Natural killer cell (primary cell): ENCODE measurements at regions not wholly inside any gene's neighbourhood (a gene's known extent, or its start where the extent isn't known, plus 50 kb on each side); places are given as distances from the start of the nearest gene placed in this dataset.

Source experiments
- ATAC-seq, 3 donors: fragments of 150-1000 bp in 2 of 3; fragments of 200-7000 bp in 1 of 3; cut with Tn5 transposase; 1 replicate in 1 of 3; 2 replicates in 2 of 3; pipeline ENCODE4 v1.10.0; 2021; ENCODE audit warnings: mild to moderate bottlenecking in 2 of 3, moderate library complexity in 2 of 3
- DNase-seq, 2 donors: peaks; one replicate each; pipeline versions ENCODE4 v3.0.0 to v3.0.0-alpha.2; 2013 to 2021; ENCODE audit warnings: mixed read lengths in 1 of 2
- H3K27ac ChIP-seq: one replicate; pipeline ENCODE4 v1.5.1; 2013; ENCODE audit warnings: mild to moderate bottlenecking, low read length
- H3K27me3 ChIP-seq: one replicate; pipeline ENCODE4 v1.6.1; 2013; ENCODE audit warnings: low read length; ENCODE audit not compliant: control insufficient read depth, insufficient read depth
- H3K36me3 ChIP-seq: one replicate; pipeline ENCODE4 v1.6.1; 2013; ENCODE audit warnings: low read length; ENCODE audit not compliant: control insufficient read depth, insufficient read depth
- H3K4me1 ChIP-seq: one replicate; pipeline ENCODE4 v1.6.1; 2013; ENCODE audit warnings: low read length; ENCODE audit not compliant: control insufficient read depth, insufficient read depth
- H3K4me3 ChIP-seq: one replicate; pipeline ENCODE4 v1.5.1; 2013; ENCODE audit warnings: low read length
- H3K9me3 ChIP-seq: one replicate; pipeline ENCODE4 v1.6.1; 2013; ENCODE audit warnings: low read length; ENCODE audit not compliant: control insufficient read depth, insufficient read depth
- H3K27ac Mint-ChIP-seq, 2 donors: one replicate each; pipeline ENCODE4 v1.8.0; 2022; ENCODE audit warnings: mild to moderate bottlenecking in 2 of 2, mixed read lengths in 2 of 2, moderate library complexity in 1 of 2
- H3K27me3 Mint-ChIP-seq, 2 donors: one replicate each; pipeline ENCODE4 v1.8.0; 2022; ENCODE audit warnings: low read depth in 2 of 2, mixed read lengths in 2 of 2
- H3K36me3 Mint-ChIP-seq: one replicate; pipeline ENCODE4 v1.8.0; 2022; ENCODE audit warnings: mixed read lengths
- H3K4me1 Mint-ChIP-seq, 2 donors: one replicate each; pipeline ENCODE4 v1.8.0; 2022; ENCODE audit warnings: mixed read lengths in 2 of 2
- H3K4me3 Mint-ChIP-seq: one replicate; pipeline ENCODE4 v1.8.0; 2022; ENCODE audit warnings: mild to moderate bottlenecking, moderate library complexity, mixed read lengths
- H3K9me3 Mint-ChIP-seq, 2 donors: one replicate each; pipeline ENCODE4 v1.8.0; 2022; ENCODE audit warnings: mixed read lengths in 2 of 2
- WGBS: methylation state at CpG from one replicate; pipeline ENCODE4 v1.1.7; 2013; ENCODE audit warnings: missing lambda C conversion rate; ENCODE audit not compliant: insufficient coverage; 5-methylcytosine and 5-hydroxymethylcytosine counted together
- intact Hi-C: fragments of 100-400 bp; cut with micrococcal nuclease; formaldehyde crosslinking; loops from one replicate; pipeline ENCODE4 v1.14.2; 2022
- TF ChIP-seq, protein P1 (sequence below): fragments of 200-600 bp; IDR thresholded peaks from one replicate; pipeline ENCODE4 v1.8.0; 2022; ENCODE audit warnings: antibody characterized with exemption

DNA sequence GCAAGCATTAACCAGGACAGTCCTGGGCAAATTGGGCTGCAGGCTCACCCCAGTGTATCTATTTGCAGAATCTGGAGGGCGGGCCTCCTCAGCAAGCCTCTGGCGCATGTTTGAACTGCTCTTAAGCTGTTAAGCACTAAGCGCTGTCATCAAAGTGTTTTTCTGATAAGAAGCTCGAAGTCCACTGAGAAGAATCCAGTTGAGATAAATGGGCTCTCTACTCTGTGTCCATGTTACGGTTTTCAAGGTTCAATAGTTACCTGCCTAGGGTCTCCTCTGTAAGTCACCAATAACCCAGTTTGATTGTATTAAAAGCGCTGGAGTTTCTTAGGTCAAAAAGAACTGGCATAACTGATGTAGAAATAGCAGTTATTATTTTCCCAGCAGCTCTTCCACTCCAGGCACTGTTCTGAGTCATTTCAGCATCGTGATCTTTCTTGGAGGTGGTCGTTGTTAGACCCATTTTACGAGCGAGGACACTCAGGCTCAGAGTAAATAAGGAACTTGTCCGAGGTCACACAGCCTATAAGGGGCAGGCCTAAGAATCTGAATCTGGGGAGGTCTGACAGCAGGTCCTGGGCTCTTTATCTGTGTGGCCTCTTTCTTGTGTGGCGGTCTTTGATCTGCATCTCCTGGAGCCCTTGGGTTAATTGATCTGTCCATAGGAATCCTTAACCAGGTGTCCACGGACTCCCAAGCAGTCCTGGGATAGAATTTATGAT is 207.4 kb upstream of the ZNF217 start:
- Mint-ChIP-seq H3K27ac (no peak overlapping the region), H3K27me3 (no peaks in the 10 kb centered on the region), H3K4me1 (peaks cover 0 to 6% of the 10 kb centered on the region in 2 donors), H3K4me3 (no peak overlapping the region), H3K36me3 (no peaks in the 10 kb centered on the region), H3K9me3 (no peaks in the 10 kb centered on the region)
- 85% methylated on average over 13 of the region's 13 CpGs for WGBS
- Histone ChIP-seq H3K4me1 (no peaks in the 10 kb centered on the region), H3K27me3 (no peaks in the 10 kb centered on the region), H3K36me3 (no peaks in the 10 kb centered on the region), H3K9me3 (no peaks in the 10 kb centered on the region), H3K27ac (no peak overlapping the region), H3K4me3 (no peak overlapping the region)
- DNase-seq (no peak), ATAC-seq (no peak)
- intact Hi-C loops, result no loop called here
- TF ChIP-seq, protein P1, sequence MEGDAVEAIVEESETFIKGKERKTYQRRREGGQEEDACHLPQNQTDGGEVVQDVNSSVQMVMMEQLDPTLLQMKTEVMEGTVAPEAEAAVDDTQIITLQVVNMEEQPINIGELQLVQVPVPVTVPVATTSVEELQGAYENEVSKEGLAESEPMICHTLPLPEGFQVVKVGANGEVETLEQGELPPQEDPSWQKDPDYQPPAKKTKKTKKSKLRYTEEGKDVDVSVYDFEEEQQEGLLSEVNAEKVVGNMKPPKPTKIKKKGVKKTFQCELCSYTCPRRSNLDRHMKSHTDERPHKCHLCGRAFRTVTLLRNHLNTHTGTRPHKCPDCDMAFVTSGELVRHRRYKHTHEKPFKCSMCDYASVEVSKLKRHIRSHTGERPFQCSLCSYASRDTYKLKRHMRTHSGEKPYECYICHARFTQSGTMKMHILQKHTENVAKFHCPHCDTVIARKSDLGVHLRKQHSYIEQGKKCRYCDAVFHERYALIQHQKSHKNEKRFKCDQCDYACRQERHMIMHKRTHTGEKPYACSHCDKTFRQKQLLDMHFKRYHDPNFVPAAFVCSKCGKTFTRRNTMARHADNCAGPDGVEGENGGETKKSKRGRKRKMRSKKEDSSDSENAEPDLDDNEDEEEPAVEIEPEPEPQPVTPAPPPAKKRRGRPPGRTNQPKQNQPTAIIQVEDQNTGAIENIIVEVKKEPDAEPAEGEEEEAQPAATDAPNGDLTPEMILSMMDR, result no peak

DNA sequence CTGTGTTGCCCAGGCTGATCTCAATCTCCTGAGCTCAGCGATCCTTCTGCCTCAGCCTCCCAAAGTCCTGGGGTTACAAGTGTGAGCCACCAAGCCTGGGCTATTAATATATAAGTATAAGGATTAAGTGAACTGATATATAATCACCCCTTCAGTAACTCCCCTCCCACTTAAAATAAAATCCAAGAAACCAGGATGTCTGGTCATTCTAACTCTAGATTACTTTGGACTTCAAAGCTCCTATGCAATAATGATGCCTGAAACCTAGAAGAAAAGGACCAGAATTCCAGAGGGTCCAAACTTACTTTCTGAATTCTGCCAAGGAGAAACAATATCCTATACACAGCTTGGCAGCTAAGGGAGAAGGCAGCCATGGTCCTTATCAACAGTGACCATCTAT is 206.8 kb upstream of the ZNF217 start:
- Mint-ChIP-seq H3K36me3 (no peaks in the 10 kb centered on the region), H3K4me1 (peaks cover 0 to 6% of the 10 kb centered on the region in 2 donors)
- TF ChIP-seq, protein P1, result no peak

DNA sequence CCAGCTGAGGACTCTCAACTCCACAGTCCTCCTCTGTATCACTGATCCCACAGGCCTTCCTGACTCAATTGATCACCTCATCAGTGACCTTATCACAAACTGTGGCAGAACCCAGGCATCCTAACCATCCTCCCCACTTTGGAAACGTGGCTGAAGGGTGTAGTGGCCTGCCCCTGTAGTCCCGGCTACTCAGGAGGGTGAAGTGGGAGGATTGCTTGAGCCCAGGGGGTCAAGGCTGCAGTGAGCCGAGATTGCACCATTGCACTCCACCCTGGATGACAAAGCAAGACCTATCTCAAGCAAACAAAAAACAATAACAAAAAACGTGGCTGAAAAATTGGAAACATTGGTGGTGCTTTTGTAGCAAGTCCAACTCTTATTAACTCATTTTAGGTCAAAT is 203.4 kb upstream of the ZNF217 start:
- intact Hi-C loops, result no loop called here
- Histone ChIP-seq H3K36me3 (no peaks in the 10 kb centered on the region), H3K9me3 (no peaks in the 10 kb centered on the region), H3K27ac (no peak overlapping the region), H3K27me3 (no peaks in the 10 kb centered on the region), H3K4me3 (no peak overlapping the region), H3K4me1 (no peaks in the 10 kb centered on the region)
- ATAC-seq (no peak), DNase-seq (no peak)
- Mint-ChIP-seq H3K4me1 (peaks cover 0 to 14% of the 10 kb centered on the region in 2 donors), H3K4me3 (no peak overlapping the region), H3K36me3 (no peaks in the 10 kb centered on the region), H3K9me3 (no peaks in the 10 kb centered on the region), H3K27ac (no peak overlapping the region), H3K27me3 (no peaks in the 10 kb centered on the region)
- 90% methylated on average over 2 of the region's 4 CpGs for WGBS
- TF ChIP-seq, protein P1, result no peak

More for the DNA sequence above, 206.8 kb upstream of the ZNF217 start:
- Mint-ChIP-seq H3K27ac (no peak overlapping the region), H3K9me3 (no peaks in the 10 kb centered on the region), H3K4me3 (no peak overlapping the region), H3K27me3 (no peaks in the 10 kb centered on the region)
- no peak overlapping the region for H3K4me3 ChIP-seq
- intact Hi-C loops, result no loop called here
- ATAC-seq (no peak), DNase-seq (no peak)
- H3K9me3 ChIP-seq, result no peaks in the 10 kb centered on the region
- H3K4me1 ChIP-seq, result no peaks in the 10 kb centered on the region
- H3K27me3 ChIP-seq, result no peaks in the 10 kb centered on the region
- WGBS, result 100% methylated on average over 1 of the region's 1 CpG
- no peak overlapping the region for H3K27ac ChIP-seq
- H3K36me3 ChIP-seq, result no peaks in the 10 kb centered on the region

DNA sequence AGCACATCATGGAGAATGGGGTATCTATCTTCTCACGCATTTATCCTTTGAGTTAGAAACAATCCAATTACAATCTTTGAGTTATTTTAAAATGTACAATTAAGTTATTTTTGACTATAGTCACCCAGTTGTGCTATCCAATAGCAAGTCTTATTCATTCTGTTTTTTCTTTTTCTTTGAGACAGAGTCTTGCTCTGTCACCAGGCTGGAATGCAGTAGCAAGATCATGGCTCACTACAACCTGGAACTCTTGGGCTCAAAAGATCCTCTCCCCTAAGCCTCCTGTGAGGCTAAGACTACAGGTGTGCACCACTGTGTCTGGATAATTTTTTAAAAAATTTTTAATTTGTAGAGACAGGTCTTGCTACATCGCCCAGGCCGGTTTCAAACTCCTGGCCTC is 201.5 kb upstream of the ZNF217 start:
- H3K4me1 Mint-ChIP-seq, result peaks cover 0 to 14% of the 10 kb centered on the region in 2 donors
- DNase-seq, result no peak
- H3K9me3 ChIP-seq, result no peaks in the 10 kb centered on the region
- H3K27ac Mint-ChIP-seq, result no peak overlapping the region
- TF ChIP-seq, protein P1, result no peak
- H3K9me3 Mint-ChIP-seq, result no peaks in the 10 kb centered on the region
- ATAC-seq, result no peak
- intact Hi-C loops, result no loop called here
- WGBS, result 96% methylated on average over 2 of the region's 3 CpGs
- no peak overlapping the region for H3K27ac ChIP-seq
- no peak overlapping the region for H3K4me3 ChIP-seq
- H3K27me3 Mint-ChIP-seq, result no peaks in the 10 kb centered on the region
- no peak overlapping the region for H3K4me3 Mint-ChIP-seq
- no peaks in the 10 kb centered on the region for H3K27me3 ChIP-seq
- no peaks in the 10 kb centered on the region for H3K4me1 ChIP-seq
- H3K36me3 ChIP-seq, result no peaks in the 10 kb centered on the region
- H3K36me3 Mint-ChIP-seq, result no peaks in the 10 kb centered on the region
